Endothelial cell of umbilical vein (primary cell): ENCODE measurements at regions not wholly inside any gene's neighbourhood (a gene's known extent, or its start where the extent isn't known, plus 50 kb on each side); places are given as distances from the start of the nearest gene placed in this dataset.

Source experiments
- BruUV-seq: library from RNA; stranded (reverse); fragments of 400-500 nt; replicated peaks from 2 replicates; lab custom pipeline; 2021; lab: Mats Ljungman, UMichigan
- CTCF ChIA-PET: fragments of 300-600, 350-600 bp; sonication (Branson Sonifier 250); formaldehyde crosslinking; loops from one replicate; lab custom pipeline; 2021; ENCODE audit warnings: antibody characterized with exemption, inconsistent platforms; lab: Charles Lee
- POLR2A ChIA-PET: fragments of 300-600, 350-600 bp; sonication (Branson Sonifier 250); formaldehyde crosslinking; loops from one replicate; lab custom pipeline; 2021; ENCODE audit warnings: antibody characterized with exemption, inconsistent platforms; lab: Charles Lee
- DNase-seq: peaks from one replicate; pipeline ENCODE4 v3.0.0-alpha.2; 2011; ENCODE audit warnings: low read depth, low spot score
- FAIRE-seq: peaks from 2 replicates; lab custom pipeline; 2011; peaks lifted over from hg19 to GRCh38; lab: Jason Lieb, UNC
- H2AFZ ChIP-seq: 2 replicates; pipeline ENCODE4 v1.6.0; 2012; ENCODE audit warnings: low read depth, low read length, control low read depth, inconsistent platforms
- H3K27ac ChIP-seq: 2 replicates; pipeline ENCODE4 v1.5.1; 2011; ENCODE audit warnings: low read depth, mild to moderate bottlenecking, control low read depth, low read length, moderate library complexity; ENCODE audit not compliant: insufficient read depth
- H3K27me3 ChIP-seq, 2 experiments: 2 replicates each; pipeline versions ENCODE4 v1.6.0 to v1.6.1; 2011; ENCODE audit warnings: low read length in 2 of 2, mixed read lengths in 1 of 2; ENCODE audit not compliant: control insufficient read depth in 2 of 2, insufficient read depth in 2 of 2
- H3K36me3 ChIP-seq, 2 experiments: 2 replicates in 1 of 2; 3 replicates in 1 of 2; pipeline ENCODE4 v1.5.1; 2011; ENCODE audit warnings: low read length in 2 of 2, mild to moderate bottlenecking in 1 of 2, moderate library complexity in 1 of 2; ENCODE audit not compliant: control insufficient read depth in 2 of 2, insufficient read depth in 2 of 2; ENCODE audit errors: extremely low read depth in 1 of 2
- H3K4me1 ChIP-seq: 3 replicates; pipeline ENCODE4 v1.5.1; 2011; ENCODE audit warnings: mild to moderate bottlenecking, low read length; ENCODE audit not compliant: control insufficient read depth, insufficient read depth; ENCODE audit errors: extremely low read depth
- H3K4me2 ChIP-seq: 2 replicates; pipeline ENCODE4 v1.6.1; 2011; ENCODE audit warnings: low read length, control low read depth, mixed read lengths; ENCODE audit not compliant: insufficient read depth
- H3K4me3 ChIP-seq, 3 experiments: fragments of 200-600 bp in 1 of 3; sonication (generic), shearing (Covaris generic) in 1 of 3; replicated peaks in 1 of 3; 2 replicates each; pipeline ENCODE4 v1.5.1; 2011 to 2016; ENCODE audit warnings: control low read depth in 3 of 3, low read length in 3 of 3, mild to moderate bottlenecking in 2 of 3, inconsistent platforms in 1 of 3, low read depth in 1 of 3, moderate library complexity in 1 of 3; ENCODE audit not compliant: insufficient read depth in 1 of 3
- H3K79me2 ChIP-seq: 2 replicates; pipeline ENCODE4 v1.6.0; 2012; ENCODE audit warnings: low read length, inconsistent platforms; ENCODE audit not compliant: control insufficient read depth, insufficient read depth
- H3K9ac ChIP-seq: replicated peaks from 2 replicates; pipeline ENCODE3; 2011; ENCODE audit warnings: low read length, control low read depth; ENCODE audit not compliant: insufficient read depth; ENCODE audit errors: extremely low read depth
- H3K9me1 ChIP-seq: replicated peaks from 3 replicates; pipeline ENCODE4 v1.6.0; 2011; ENCODE audit warnings: mild to moderate bottlenecking, low read length; ENCODE audit not compliant: control insufficient read depth, insufficient read depth; ENCODE audit errors: extremely low read depth
- H3K9me3 ChIP-seq: replicated peaks from 2 replicates; pipeline ENCODE4 v1.5.1; 2012; ENCODE audit warnings: low read length, inconsistent platforms; ENCODE audit not compliant: control insufficient read depth, insufficient read depth
- H4K20me1 ChIP-seq: replicated peaks from 2 replicates; pipeline ENCODE3; 2011; ENCODE audit warnings: mild to moderate bottlenecking, low read length; ENCODE audit not compliant: control insufficient read depth, insufficient read depth; ENCODE audit errors: extremely low read depth
- EZH2 ChIP-seq: IDR thresholded peaks from 2 replicates; pipeline ENCODE4 v1.6.1; 2012; ENCODE audit warnings: borderline replicate concordance, low read depth, mild to moderate bottlenecking, moderate library complexity, low read length, inconsistent platforms; ENCODE audit not compliant: severe bottlenecking
- FOS ChIP-seq: IDR thresholded peaks from 2 replicates; pipeline ENCODE4 v1.6.1; 2011; ENCODE audit warnings: mild to moderate bottlenecking, low read length, moderate library complexity, borderline replicate concordance; ENCODE audit not compliant: insufficient read depth
- GATA2 ChIP-seq: IDR thresholded peaks from 2 replicates; pipeline ENCODE4 v1.7.0; 2011; ENCODE audit warnings: low read depth, mild to moderate bottlenecking, moderate library complexity, mixed read lengths, low read length; ENCODE audit not compliant: insufficient read length, insufficient read depth
- JUN ChIP-seq: IDR thresholded peaks from 2 replicates; pipeline ENCODE4 v1.6.1; 2011; ENCODE audit warnings: borderline replicate concordance, low read depth; ENCODE audit not compliant: insufficient read length, insufficient read depth
- MYC ChIP-seq: IDR thresholded peaks from one replicate; pipeline ENCODE4 v1.6.1; 2011; ENCODE audit warnings: mild to moderate bottlenecking, low read depth, low read length
- POLR2A ChIP-seq: IDR thresholded peaks from 2 replicates; pipeline ENCODE4 v1.6.1; 2012; ENCODE audit warnings: low read depth, mild to moderate bottlenecking, control low read depth, low read length
- POLR2AphosphoS5 ChIP-seq: IDR thresholded peaks from 2 replicates; pipeline ENCODE4 v1.6.1; 2012; ENCODE audit warnings: low read depth, mild to moderate bottlenecking, control low read depth, low read length, moderate library complexity; ENCODE audit not compliant: insufficient read depth
- dilution Hi-C: fragments of 300-500 bp; cut with MboI; formaldehyde crosslinking; loops from one replicate; pipeline ENCODE4 v1.15.0; 2019; ENCODE audit warnings: low sequenced_read_pairs; ENCODE audit not compliant: extremely low pct_ligation_motif_present
- intact Hi-C: fragments of 100-400 bp; cut with micrococcal nuclease; formaldehyde crosslinking; loops from one replicate; pipeline ENCODE4 v1.10.0; 2022
- TF ChIP-seq, protein P1 (sequence below), 2 donors: IDR thresholded peaks; 1 replicate in 1 of 2; 2 replicates in 1 of 2; pipeline ENCODE4 v1.5.1; 2011; ENCODE audit warnings: low read length in 2 of 2, mild to moderate bottlenecking in 2 of 2, moderate library complexity in 2 of 2, control low read depth in 1 of 2, inconsistent platforms in 1 of 2, low read depth in 1 of 2; ENCODE audit not compliant: insufficient read depth in 1 of 2; ENCODE audit errors: extremely low read depth in 1 of 2
- TF ChIP-seq, protein P2 (sequence below): IDR thresholded peaks from 2 replicates; pipeline ENCODE4 v1.6.1; 2011; ENCODE audit not compliant: insufficient read depth, insufficient read length

DNA sequence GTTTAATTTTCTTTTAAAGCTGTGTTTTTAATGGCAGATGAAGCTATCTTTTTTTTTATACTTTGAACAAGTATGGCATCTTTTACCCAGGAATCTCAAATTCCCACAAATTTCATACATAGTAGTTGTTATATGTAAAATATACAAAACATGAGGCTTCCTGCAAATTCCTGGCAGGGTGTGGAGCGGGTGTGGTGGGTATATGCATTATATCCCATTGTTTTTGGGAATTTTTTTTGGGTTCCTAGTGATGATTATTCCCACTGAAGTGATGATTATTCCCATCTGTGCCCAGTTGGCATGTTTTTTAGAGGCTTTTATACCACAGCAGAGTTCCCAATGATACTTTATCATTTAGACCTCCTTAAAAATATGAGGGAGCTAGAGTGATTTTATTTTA, 320.4 kb downstream of the ZFHX3 start:
- ChIA-PET POLR2A (no interaction called here), CTCF (no interaction called here)
- Histone ChIP-seq H3K79me2 (no peaks in the 10 kb centered on the region), H3K36me3 (no peaks in the 10 kb centered on the region), H3K27me3 (no peaks in the 10 kb centered on the region), H3K4me3 (no peak overlapping the region), H3K9me3 (no peaks in the 10 kb centered on the region), H3K9ac (no peak overlapping the region), H3K27ac (no peak overlapping the region), H2AFZ (no peak overlapping the region), H4K20me1 (no peaks in the 10 kb centered on the region), H3K4me2 (no peak overlapping the region), H3K4me1 (no peaks in the 10 kb centered on the region), H3K9me1 (no peaks in the 10 kb centered on the region)
- no TSS peak for BruUV-seq
- dilution Hi-C loops, result no loop called here
- intact Hi-C loops, result loop anchor here (5.0 kb wide), 1 partner anchor 225 kb away; no protein-coding TSS in a partner anchor
- TF ChIP-seq EZH2 (no peak), POLR2A (no peak), GATA2 (no peak), FOS (no peak), MYC (no peak), POLR2AphosphoS5 (no peak), JUN (no peak)
- TF ChIP-seq, protein P1, sequence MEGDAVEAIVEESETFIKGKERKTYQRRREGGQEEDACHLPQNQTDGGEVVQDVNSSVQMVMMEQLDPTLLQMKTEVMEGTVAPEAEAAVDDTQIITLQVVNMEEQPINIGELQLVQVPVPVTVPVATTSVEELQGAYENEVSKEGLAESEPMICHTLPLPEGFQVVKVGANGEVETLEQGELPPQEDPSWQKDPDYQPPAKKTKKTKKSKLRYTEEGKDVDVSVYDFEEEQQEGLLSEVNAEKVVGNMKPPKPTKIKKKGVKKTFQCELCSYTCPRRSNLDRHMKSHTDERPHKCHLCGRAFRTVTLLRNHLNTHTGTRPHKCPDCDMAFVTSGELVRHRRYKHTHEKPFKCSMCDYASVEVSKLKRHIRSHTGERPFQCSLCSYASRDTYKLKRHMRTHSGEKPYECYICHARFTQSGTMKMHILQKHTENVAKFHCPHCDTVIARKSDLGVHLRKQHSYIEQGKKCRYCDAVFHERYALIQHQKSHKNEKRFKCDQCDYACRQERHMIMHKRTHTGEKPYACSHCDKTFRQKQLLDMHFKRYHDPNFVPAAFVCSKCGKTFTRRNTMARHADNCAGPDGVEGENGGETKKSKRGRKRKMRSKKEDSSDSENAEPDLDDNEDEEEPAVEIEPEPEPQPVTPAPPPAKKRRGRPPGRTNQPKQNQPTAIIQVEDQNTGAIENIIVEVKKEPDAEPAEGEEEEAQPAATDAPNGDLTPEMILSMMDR (IDR thresholded peaks at IDR 0.05; ENCODE audit: extremely low read depth in 1 of 2, insufficient read depth in 1 of 2, low read depth in 1 of 2, low read length in 2 of 2), result no peak
- TF ChIP-seq, protein P2, sequence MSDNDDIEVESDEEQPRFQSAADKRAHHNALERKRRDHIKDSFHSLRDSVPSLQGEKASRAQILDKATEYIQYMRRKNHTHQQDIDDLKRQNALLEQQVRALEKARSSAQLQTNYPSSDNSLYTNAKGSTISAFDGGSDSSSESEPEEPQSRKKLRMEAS, result no peak
- DNase-seq, result no peak
- no peak for FAIRE-seq
